Sigmoid colon (tissue), 6 donors: ENCODE measurements at regions not wholly inside any gene's neighbourhood (a gene's known extent, or its start where the extent isn't known, plus 50 kb on each side); places are given as distances from the start of the nearest gene placed in this dataset.

ENCODE experiments used
- DNase-seq: peaks from one replicate; pipeline ENCODE4 v3.0.0-alpha.2; 2019
- H3K27ac ChIP-seq, 4 donors: fragments of 200-600 bp; sonication (generic); one replicate each; pipeline ENCODE4 v1.5.1; 2016 to 2019; ENCODE audit warnings: mild to moderate bottlenecking in 1 of 4
- H3K27me3 ChIP-seq, 3 donors: fragments of 200-600 bp; sonication (generic); one replicate each; pipeline ENCODE4 v1.5.1; 2019; ENCODE audit warnings: mild to moderate bottlenecking in 1 of 3
- H3K36me3 ChIP-seq, 4 donors: fragments of 200-600 bp; sonication (generic); one replicate each; pipeline ENCODE4 v1.5.1; 2016 to 2019
- H3K4me1 ChIP-seq, 4 donors: fragments of 200-600 bp; sonication (generic); one replicate each; pipeline ENCODE4 v1.5.1; 2017 to 2019
- H3K4me3 ChIP-seq, 4 donors: fragments of 200-600 bp; sonication (generic); one replicate each; pipeline ENCODE4 v1.5.1; 2017 to 2019; ENCODE audit warnings: mild to moderate bottlenecking in 2 of 4, moderate library complexity in 1 of 4
- H3K9me3 ChIP-seq, 4 donors: fragments of 200-600 bp in 3 of 4; sonication (generic) in 3 of 4; one replicate each; pipeline versions ENCODE4 v1.5.1 to v1.6.1; 2013 to 2019
- EP300 ChIP-seq, 4 donors: sonication (generic); formaldehyde crosslinking; IDR thresholded peaks; one replicate each; pipeline ENCODE4 v1.6.1; 2017; ENCODE audit warnings: antibody characterized with exemption in 4 of 4
- POLR2A ChIP-seq, 2 donors: fragments of 450-650 bp; IDR thresholded peaks; one replicate each; pipeline ENCODE4 v1.6.1; 2016; ENCODE audit warnings: antibody characterized with exemption in 2 of 2, mild to moderate bottlenecking in 2 of 2, moderate library complexity in 2 of 2
- POLR2AphosphoS5 ChIP-seq, 4 donors: sonication (generic); formaldehyde crosslinking; IDR thresholded peaks; one replicate each; pipeline ENCODE4 v1.6.1; 2017; ENCODE audit warnings: antibody characterized with exemption in 4 of 4
- WGBS, 2 donors: extraction: QIAGEN DNeasy Blood & Tissue Kit; methylation state at CpG; one replicate each; pipeline ENCODE4 v1.1.7; 2013; 5-methylcytosine and 5-hydroxymethylcytosine counted together
- intact Hi-C: fragments of 100-400 bp; cut with DNase I; formaldehyde crosslinking; loops from one replicate; pipeline ENCODE4 v1.15.1; 2023
- TF ChIP-seq, protein P1 (sequence below), 4 experiments: fragments of 450-650 bp in 3 of 4; fragments of 200-600 bp in 1 of 4; IDR thresholded peaks; one replicate each; pipeline ENCODE4 v1.5.1; 2016 to 2019; ENCODE audit warnings: antibody characterized with exemption in 4 of 4, mild to moderate bottlenecking in 3 of 4, moderate library complexity in 2 of 4
- donor health status: healthy with polysubstance abuse.
- donor health status: healthy.

DNA sequence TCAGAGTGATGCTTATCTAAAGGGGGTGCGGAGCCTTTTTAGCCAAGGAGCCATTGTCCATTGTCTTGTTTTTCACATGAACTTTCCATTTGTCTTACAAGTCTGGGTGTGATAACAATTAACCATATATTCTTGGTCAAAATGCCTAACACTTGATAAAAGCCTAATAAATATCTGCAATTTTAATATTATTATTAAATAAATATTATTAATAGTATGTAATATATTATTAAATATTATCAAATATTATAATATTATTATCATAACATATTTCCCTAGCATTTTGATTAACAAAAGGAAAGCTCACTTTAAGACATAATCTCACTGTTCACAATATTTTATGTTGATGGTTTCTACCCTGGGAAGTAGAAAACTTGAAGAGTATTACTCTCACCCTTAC, 1143.6 kb upstream of the GYPC start:
- Histone ChIP-seq H3K4me1 (no peaks in the 10 kb centered on the region), H3K27ac (no peak overlapping the region), H3K9me3 (no peaks in the 10 kb centered on the region), H3K36me3 (no peaks in the 10 kb centered on the region), H3K27me3 (no peaks in the 10 kb centered on the region), H3K4me3 (no peak overlapping the region)
- no peak for DNase-seq
- intact Hi-C loops, result no loop called here
- 93 to 98% methylated on average over 1 of the region's 1 CpG for WGBS, 2 donors
- TF ChIP-seq, protein P1, sequence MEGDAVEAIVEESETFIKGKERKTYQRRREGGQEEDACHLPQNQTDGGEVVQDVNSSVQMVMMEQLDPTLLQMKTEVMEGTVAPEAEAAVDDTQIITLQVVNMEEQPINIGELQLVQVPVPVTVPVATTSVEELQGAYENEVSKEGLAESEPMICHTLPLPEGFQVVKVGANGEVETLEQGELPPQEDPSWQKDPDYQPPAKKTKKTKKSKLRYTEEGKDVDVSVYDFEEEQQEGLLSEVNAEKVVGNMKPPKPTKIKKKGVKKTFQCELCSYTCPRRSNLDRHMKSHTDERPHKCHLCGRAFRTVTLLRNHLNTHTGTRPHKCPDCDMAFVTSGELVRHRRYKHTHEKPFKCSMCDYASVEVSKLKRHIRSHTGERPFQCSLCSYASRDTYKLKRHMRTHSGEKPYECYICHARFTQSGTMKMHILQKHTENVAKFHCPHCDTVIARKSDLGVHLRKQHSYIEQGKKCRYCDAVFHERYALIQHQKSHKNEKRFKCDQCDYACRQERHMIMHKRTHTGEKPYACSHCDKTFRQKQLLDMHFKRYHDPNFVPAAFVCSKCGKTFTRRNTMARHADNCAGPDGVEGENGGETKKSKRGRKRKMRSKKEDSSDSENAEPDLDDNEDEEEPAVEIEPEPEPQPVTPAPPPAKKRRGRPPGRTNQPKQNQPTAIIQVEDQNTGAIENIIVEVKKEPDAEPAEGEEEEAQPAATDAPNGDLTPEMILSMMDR (IDR thresholded peaks at IDR 0.05), result no peak
- TF ChIP-seq POLR2AphosphoS5 (IDR thresholded peaks at IDR 0.05), result no peak
- no peak for TF ChIP-seq EP300 (IDR thresholded peaks at IDR 0.05)
- no peak for TF ChIP-seq POLR2A (IDR thresholded peaks at IDR 0.05)

DNA sequence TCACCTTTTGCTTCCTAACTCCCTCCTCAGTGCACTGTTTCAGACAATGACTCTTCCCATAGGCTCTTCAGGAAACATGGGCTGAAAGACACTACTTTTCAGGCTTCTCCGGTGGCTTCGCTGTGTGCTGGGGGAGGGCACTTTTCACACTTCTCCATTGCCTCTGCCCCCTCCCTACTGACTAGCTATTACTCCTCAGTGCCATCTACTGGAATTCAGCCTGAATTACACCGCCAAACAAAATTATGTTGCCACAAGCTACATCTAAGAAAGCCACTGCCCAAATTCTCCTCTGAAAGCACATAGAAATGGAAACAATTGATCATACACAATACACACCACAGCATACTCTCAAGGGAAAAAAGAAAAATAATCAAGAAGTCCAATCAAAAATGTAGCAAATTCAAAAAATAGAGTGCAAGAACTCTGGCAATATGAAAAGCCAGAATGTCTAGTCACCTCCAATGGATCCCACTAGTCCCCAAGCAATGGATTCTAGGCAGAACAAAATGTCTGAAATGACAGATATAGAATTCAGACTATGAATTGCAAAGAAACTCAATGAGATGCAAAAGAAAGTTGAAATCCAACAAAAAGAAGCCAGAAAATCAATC, 1139.4 kb upstream of the GYPC start:
- no peak for DNase-seq
- Histone ChIP-seq H3K27me3 (no peaks in the 10 kb centered on the region), H3K27ac (no peak overlapping the region), H3K4me3 (no peak overlapping the region), H3K4me1 (no peaks in the 10 kb centered on the region), H3K36me3 (no peaks in the 10 kb centered on the region), H3K9me3 (no peaks in the 10 kb centered on the region)
- WGBS, 2 donors, result 65 to 86% methylated on average over 3 of the region's 3 CpGs
- intact Hi-C loops, result no loop called here
- TF ChIP-seq, protein P1 (IDR thresholded peaks at IDR 0.05), result peak in 1 of 4 experiments; percentile 5
- no peak for TF ChIP-seq POLR2A (IDR thresholded peaks at IDR 0.05)

DNA sequence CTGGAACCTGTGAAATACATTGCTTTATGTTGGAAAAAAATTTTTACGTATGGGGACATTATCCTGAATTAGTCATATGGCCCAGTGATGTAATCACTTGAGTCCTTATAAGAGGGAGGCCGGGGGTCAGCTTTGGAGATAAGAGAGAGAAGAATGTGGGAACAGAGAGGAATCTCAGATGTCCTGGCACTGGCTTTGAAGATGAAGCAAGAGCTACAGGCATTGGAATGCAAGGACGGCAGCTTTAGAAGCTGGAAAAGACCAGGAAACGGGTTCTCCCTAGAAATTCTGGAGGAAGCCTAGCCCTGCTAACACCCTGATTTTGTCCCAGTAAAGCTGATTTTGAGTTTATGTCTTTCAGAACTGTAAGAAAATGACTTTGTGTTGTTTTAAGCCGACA, 1129.9 kb upstream of the GYPC start:
- Histone ChIP-seq H3K27me3 (no peaks in the 10 kb centered on the region), H3K9me3 (no peaks in the 10 kb centered on the region), H3K4me1 (no peaks in the 10 kb centered on the region), H3K36me3 (no peaks in the 10 kb centered on the region), H3K4me3 (no peak overlapping the region), H3K27ac (no peak overlapping the region)
- 85 to 87% methylated on average over 5 of the region's 5 CpGs for WGBS, 2 donors
- intact Hi-C loops, result no loop called here
- TF ChIP-seq EP300 (IDR thresholded peaks at IDR 0.05), result no peak
- TF ChIP-seq, protein P1 (IDR thresholded peaks at IDR 0.05), result no peak
- no peak for TF ChIP-seq POLR2AphosphoS5 (IDR thresholded peaks at IDR 0.05)
- no peak for TF ChIP-seq POLR2A (IDR thresholded peaks at IDR 0.05)
- DNase-seq, result no peak

DNA sequence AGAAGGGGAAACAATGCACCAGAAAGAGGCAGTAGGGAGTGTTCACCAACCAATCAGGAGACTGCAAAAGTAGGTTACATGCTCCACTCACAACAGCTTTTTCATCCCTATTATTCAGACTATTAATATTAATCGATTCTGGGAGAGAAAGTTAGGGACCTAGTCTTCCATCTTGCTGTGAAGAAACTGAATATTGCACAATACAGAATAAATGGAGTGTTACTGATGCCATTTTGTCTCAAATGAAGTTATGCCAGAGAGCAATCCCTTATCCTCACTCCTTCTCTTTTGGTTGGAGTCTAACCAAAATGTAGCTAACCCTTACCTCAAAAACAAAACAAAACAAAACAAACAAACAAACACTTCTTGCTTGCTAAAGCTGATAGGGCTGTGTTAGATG, 1120.9 kb upstream of the GYPC start:
- H3K36me3 ChIP-seq, result no peaks in the 10 kb centered on the region
- no peak overlapping the region for H3K4me3 ChIP-seq
- no peaks in the 10 kb centered on the region for H3K4me1 ChIP-seq
- DNase-seq, result no peak
- no peaks in the 10 kb centered on the region for H3K27me3 ChIP-seq
- TF ChIP-seq EP300 (IDR thresholded peaks at IDR 0.05), result no peak
- no peak for TF ChIP-seq POLR2AphosphoS5 (IDR thresholded peaks at IDR 0.05)
- no peak for TF ChIP-seq POLR2A (IDR thresholded peaks at IDR 0.05)
- TF ChIP-seq, protein P1 (IDR thresholded peaks at IDR 0.05), result no peak
- H3K27ac ChIP-seq, result no peak overlapping the region
- intact Hi-C loops, result no loop called here
- no peaks in the 10 kb centered on the region for H3K9me3 ChIP-seq
- 58 to 72% methylated on average over 1 of the region's 1 CpG for WGBS, 2 donors

DNA sequence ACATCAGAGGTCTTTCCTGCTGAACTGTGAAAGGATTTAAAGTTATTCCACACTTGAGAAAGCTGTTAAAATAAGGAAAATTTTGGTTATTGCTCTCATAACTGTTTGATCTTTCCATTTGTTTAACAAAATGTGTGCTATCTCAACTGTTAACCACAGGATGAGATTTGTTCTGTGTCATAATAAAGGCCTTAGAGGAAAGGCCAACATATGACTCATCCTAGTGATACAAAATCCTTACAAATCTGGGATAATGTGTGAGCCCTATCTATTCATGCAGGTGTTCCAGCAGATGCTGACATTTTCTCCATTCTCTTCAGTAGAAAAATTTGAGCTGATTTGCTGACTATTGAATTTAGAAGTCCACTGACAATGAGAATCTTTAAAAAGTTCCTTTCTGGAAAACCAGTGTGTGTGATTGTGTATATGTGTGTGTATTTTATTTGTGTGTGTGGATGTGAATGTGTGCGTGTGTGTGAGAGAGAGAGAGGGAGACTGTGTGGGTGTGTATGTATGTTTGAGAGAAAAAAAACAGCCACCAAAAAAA, 1111.9 kb upstream of the GYPC start:
- Histone ChIP-seq H3K36me3 (no peaks in the 10 kb centered on the region), H3K4me1 (no peaks in the 10 kb centered on the region), H3K9me3 (no peaks in the 10 kb centered on the region), H3K27ac (no peak overlapping the region), H3K27me3 (no peaks in the 10 kb centered on the region), H3K4me3 (no peak overlapping the region)
- WGBS, 2 donors, result 49 to 72% methylated on average over 1 of the region's 1 CpG
- intact Hi-C loops, result no loop called here
- DNase-seq, result no peak
- TF ChIP-seq, protein P1 (IDR thresholded peaks at IDR 0.05), result no peak
- TF ChIP-seq POLR2A (IDR thresholded peaks at IDR 0.05) (no peak), POLR2AphosphoS5 (IDR thresholded peaks at IDR 0.05) (no peak), EP300 (IDR thresholded peaks at IDR 0.05) (no peak)
